Lung (tissue), 11 donors: ENCODE measurements at regions not wholly inside any gene's neighbourhood (a gene's known extent, or its start where the extent isn't known, plus 50 kb on each side); places are given as distances from the start of the nearest gene placed in this dataset.

Experiments used
- ATAC-seq: fragments of 200-7000 bp; cut with Tn5 transposase; one replicate; pipeline ENCODE4 v1.9.1; 2020; ENCODE audit warnings: moderate number of reproducible peaks; ENCODE audit not compliant: insufficient read depth, low FRiP score
- DNase-seq, 3 donors: peaks; one replicate each; pipeline ENCODE4 v3.0.0-alpha.2; 2013 to 2017
- H3K27ac ChIP-seq, 2 donors: one replicate each; pipeline ENCODE4 v1.5.1; 2013; ENCODE audit warnings: mild to moderate bottlenecking in 2 of 2, moderate library complexity in 2 of 2, control low read depth in 1 of 2, inconsistent platforms in 1 of 2, low read depth in 1 of 2, low read length in 1 of 2
- H3K27me3 ChIP-seq, 3 donors: one replicate each; pipeline ENCODE4 v1.5.1; 2013; ENCODE audit warnings: low read length in 2 of 3; ENCODE audit not compliant: control insufficient read depth in 3 of 3, insufficient read depth in 3 of 3
- H3K36me3 ChIP-seq, 4 donors: one replicate each; pipeline ENCODE4 v1.5.1; 2013; ENCODE audit warnings: low read length in 4 of 4, mild to moderate bottlenecking in 1 of 4, moderate library complexity in 1 of 4; ENCODE audit not compliant: control insufficient read depth in 4 of 4, insufficient read depth in 4 of 4
- H3K4me1 ChIP-seq, 5 donors: one replicate each; pipeline ENCODE4 v1.5.1; 2013; ENCODE audit warnings: low read length in 5 of 5, mild to moderate bottlenecking in 2 of 5, moderate library complexity in 1 of 5; ENCODE audit not compliant: control insufficient read depth in 5 of 5, insufficient read depth in 5 of 5
- H3K4me3 ChIP-seq: one replicate; pipeline ENCODE4 v1.5.1; 2013; ENCODE audit warnings: mild to moderate bottlenecking, control low read depth, moderate library complexity
- H3K9ac ChIP-seq, 2 donors: one replicate each; pipeline ENCODE4 v1.5.1; 2013; ENCODE audit warnings: low read length in 2 of 2, control low read depth in 1 of 2; ENCODE audit not compliant: insufficient read depth in 1 of 2
- H3K9me3 ChIP-seq, 4 donors: one replicate each; pipeline ENCODE4 v1.5.1; 2013; ENCODE audit warnings: low read length in 3 of 4, mild to moderate bottlenecking in 1 of 4, moderate library complexity in 1 of 4; ENCODE audit not compliant: control insufficient read depth in 4 of 4, insufficient read depth in 3 of 4
- CTCF ChIP-seq: IDR thresholded peaks from 2 replicates; pipeline ENCODE4 v1.5.1; 2012; ENCODE audit warnings: mild to moderate bottlenecking; ENCODE audit errors: control extremely low read depth, extremely low read depth
- WGBS, 2 donors: extraction: QIAGEN DNeasy Blood & Tissue Kit; methylation state at CpG; one replicate each; pipeline ENCODE4 v1.1.7; 2013; 5-methylcytosine and 5-hydroxymethylcytosine counted together
- donor health status: control.
- donor health status: control.
- donor health status: Bipolar disorder and iron deficiency.
- donor health status: healthy.
- donor health status: DM: yes; HTN: yes; CAD: no.

GRCh38 chr2:59566739-59567138, 986.7 kb downstream of the BCL11A start:
- DNase-seq (no peak), ATAC-seq (no peak)
- Histone ChIP-seq H3K4me1 (peaks cover 0 to 48% (median 11%) of the 10 kb centered on the region in 5 donors), H3K4me3 (no peak overlapping the region), H3K27me3 (peaks cover 0 to 4% (median 0%) of the 10 kb centered on the region in 3 donors), H3K36me3 (no peaks in the 10 kb centered on the region), H3K9me3 (no peaks in the 10 kb centered on the region), H3K27ac (no peak overlapping the region), H3K9ac (no peak overlapping the region)
- 75 to 82% methylated on average over 2 of the region's 2 CpGs for WGBS, 2 donors
- TF ChIP-seq CTCF = no peak

- TF ChIP-seq CTCF = no peak
- no peak for ATAC-seq
- H3K27me3 ChIP-seq = peaks cover 0 to 4% (median 0%) of the 10 kb centered on the region in 3 donors
- 63 to 68% methylated on average over 2 of the region's 2 CpGs for WGBS, 2 donors
- no peak overlapping the region for H3K4me3 ChIP-seq
- no peaks in the 10 kb centered on the region for H3K36me3 ChIP-seq
- no peaks in the 10 kb centered on the region for H3K9me3 ChIP-seq
- peaks cover 0 to 2% (median 0%) of the 10 kb centered on the region in 5 donors for H3K4me1 ChIP-seq
- DNase-seq = no peak
- H3K27ac ChIP-seq = no peak overlapping the region
- no peak overlapping the region for H3K9ac ChIP-seq
Observed at GRCh38 chr2:59561281-59561680, 992.2 kb downstream of the BCL11A start.

- no peak for TF ChIP-seq CTCF
- WGBS, 2 donors = 70 to 77% methylated on average over 3 of the region's 3 CpGs
Observed at GRCh38 chr2:59560769-59561168, 992.7 kb downstream of the BCL11A start.

GRCh38 chr2:59540864-59541263, 1012.6 kb downstream of the BCL11A start:
- H3K4me1 ChIP-seq = no peaks in the 10 kb centered on the region
- H3K27ac ChIP-seq = no peak overlapping the region
- H3K9ac ChIP-seq = no peak overlapping the region
- DNase-seq = no peak
- no peak for TF ChIP-seq CTCF
- no peaks in the 10 kb centered on the region for H3K36me3 ChIP-seq
- ATAC-seq = no peak
- H3K9me3 ChIP-seq = peaks cover 0 to 2% (median 0%) of the 10 kb centered on the region in 4 donors
- H3K27me3 ChIP-seq = no peaks in the 10 kb centered on the region
- 48 to 63% methylated on average over 4 of the region's 4 CpGs for WGBS, 2 donors
- no peak overlapping the region for H3K4me3 ChIP-seq

More at GRCh38 chr2:59560769-59561168, 992.7 kb downstream of the BCL11A start:
- ATAC-seq (no peak), DNase-seq (peak in 1 of 3 donors; percentile 6)
- Histone ChIP-seq H3K9ac (no peak overlapping the region), H3K36me3 (no peaks in the 10 kb centered on the region), H3K27me3 (peaks cover 0 to 4% (median 0%) of the 10 kb centered on the region in 3 donors), H3K27ac (no peak overlapping the region), H3K4me1 (no peaks in the 10 kb centered on the region), H3K4me3 (no peak overlapping the region), H3K9me3 (no peaks in the 10 kb centered on the region)
